ENCODE measurements at regions not wholly inside any gene's neighbourhood (a gene's known extent, or its start where the extent isn't known, plus 50 kb on each side); places are given as distances from the start of the nearest gene placed in this dataset.

DNA sequence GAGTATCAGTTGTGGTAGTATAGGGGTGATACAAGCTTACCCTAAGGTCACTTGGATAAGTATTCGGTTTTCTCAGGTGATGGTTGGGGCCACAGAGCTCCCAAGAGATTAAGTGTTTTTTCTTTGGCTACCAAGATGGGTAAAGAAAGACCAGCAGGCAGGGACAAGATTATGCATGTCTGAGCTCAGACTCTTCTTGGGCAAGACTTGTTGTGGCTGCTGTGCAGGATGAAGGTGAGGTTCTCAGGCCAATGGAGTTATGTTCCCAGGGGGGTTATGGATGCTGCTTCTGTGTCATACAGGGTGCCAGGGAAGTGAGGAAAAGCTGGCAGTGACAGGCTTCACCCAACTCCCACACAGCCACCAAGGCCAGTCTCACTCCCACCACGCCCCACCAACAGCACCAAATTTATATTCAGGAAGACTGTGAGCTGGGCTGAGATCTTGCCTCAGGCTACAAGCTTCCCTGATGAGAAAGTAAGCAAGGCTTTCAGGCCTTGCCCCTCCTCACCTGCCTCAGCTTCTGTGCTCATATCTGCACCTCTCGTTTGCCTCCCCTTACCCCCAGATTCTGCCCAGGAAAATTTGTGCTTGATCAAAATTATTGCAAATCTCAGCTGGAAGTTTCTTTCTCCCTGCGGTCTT is 511.8 kb upstream of the SLITRK1 start:
- no peak for DNase-seq

DNA sequence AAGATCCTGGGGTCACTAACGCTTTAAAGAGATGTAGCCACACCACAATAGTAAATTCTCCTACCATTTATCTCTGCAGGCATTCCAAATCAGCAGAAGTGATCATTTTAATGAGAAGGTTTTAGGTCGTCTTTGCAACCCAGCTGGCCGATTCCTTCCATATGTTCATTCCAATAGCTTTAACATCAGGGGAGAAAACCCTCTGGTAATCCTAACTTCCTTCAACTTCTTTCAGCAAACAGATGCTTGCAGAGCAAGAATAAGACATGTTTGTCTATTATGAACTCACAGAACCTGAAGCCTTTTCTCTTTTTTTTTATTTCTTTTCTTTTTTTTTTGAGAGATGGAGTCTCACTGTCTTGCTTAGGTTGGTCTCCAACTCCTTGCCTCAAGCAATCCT is 498.6 kb upstream of the SLITRK1 start:
- no peak for DNase-seq

DNA sequence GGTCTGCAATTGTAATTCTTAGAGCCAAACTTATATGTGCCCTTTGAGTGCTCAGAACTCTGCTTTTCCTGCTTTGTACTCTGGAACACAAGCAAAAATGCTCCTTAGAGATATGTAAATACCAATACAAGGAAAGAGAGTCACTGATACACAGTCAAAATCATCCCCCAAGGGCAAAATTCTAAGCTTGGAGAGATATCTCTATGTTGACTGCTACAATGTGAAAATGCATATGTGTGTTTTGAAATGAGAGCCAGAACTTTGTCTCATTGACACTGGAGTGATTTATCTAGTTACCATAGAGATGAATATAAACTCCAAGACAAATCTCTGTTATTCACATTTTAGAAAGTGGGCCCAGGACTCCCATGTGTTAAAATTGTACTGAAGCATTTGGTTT is 494.8 kb upstream of the SLITRK1 start:
- no peak for DNase-seq

DNA sequence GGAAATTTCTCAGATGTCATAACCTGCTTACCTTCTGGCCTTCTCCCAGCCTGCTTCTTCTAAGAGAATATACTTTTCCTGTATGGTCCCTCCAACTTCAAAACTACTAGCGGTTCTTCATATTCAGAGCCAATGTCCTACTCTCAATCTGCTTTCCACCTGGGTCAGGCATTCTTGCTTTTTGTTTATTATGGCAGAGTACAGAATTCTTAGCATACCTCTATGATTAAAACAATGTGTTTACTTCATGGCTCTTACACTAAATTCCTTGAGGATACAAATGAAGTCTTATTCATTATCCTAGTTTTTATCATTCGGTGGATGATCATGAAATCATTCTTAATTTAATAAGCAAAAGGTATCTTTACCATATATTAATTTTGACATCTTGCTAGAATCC is 484.2 kb upstream of the SLITRK1 start:
- DNase-seq = no peak

DNA sequence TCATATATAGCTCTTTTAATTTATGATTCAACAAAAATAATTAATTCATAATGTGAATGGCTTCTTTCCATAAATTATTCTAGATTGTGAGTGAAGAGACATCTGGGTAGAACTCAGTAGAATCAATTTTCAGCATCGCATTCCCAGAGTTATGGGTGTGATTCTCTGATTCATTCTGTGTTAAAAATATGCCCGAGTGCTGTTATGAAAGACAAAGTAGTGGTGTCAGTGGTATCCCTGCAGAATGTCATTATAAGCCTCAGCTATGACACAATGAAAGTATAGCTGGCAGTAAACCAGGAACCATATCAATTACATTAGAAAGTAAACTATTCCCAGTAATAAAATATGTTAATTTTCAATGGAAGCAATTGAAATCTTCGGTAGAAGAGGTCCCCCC is 480.5 kb upstream of the SLITRK1 start:
- no peak for DNase-seq

DNA sequence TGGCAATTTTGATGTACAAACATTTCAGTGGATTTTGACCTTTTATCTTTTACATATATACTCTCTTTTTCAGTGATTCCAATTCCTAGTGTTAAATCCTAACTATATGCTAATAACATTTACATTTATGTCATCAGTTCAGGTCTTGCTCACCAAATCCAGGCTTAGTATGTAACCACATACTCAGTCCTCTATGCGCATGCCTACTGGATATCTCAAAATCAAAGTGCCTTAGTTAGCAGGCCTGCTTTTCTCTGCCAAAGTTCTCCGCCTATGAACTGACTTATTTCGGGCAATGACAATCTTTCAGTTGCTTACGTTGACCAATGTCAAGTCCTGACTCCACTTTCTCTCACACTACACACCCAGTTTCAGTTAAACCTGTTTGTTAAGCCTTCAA is 478.5 kb upstream of the SLITRK1 start:
- DNase-seq = no peak

DNA sequence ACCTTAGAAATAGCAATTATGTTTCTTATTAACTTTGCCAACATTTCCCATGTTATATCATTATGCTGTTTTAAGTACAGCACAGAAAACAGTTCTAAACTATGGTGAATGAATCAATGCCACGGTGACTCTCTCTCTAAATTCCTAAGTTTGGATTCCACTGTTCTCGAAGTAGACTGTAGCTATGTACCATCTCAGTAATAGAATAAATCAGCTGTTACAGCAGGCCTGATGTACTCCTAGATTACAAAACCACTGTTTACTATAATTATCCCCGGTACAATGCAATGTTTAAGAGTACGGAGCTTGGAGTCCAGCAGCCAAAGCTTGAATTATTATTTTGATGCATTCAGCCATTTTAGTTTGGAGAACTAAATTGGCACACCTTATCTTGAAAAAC is 476.3 kb upstream of the SLITRK1 start:
- no peak for DNase-seq

DNA sequence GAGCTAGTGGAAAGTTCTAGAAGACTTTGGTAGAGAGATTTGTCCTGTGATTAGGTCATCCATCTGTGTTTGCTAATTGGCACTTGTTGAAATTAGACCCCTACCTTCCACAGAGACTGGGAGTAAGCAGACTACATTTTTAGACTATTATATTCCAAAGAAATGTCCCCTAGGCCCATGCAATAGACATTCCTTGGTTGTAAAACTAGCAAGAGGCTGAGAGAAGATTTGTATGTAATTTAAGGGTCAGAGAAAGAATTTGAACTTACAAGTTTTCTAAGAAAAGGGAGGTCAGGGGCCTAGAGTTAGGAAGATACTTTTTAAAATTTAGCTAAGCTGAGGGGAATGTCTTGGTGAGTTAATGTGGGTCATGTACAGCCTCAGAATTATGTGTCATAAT is 470.7 kb upstream of the SLITRK1 start:
- no peak for DNase-seq

DNA sequence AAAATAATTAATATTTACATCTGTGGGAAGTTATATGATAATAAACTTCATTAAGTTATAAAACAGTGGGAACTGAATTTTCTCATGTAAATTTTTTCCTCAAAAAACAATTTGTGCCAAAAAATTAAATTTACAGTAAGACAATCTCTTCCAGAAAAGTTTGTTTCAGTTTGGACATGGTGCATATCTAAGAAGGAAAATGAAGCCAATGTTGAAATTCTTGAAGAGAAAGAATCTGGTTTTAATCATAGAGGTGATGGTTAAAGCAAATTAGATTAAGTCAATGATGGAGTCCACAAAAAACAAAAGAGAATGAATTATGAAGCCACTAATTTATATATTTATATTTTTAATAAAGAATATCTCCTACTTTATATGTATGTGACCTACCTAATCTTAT is 457.2 kb upstream of the SLITRK1 start:
- no peak for DNase-seq

DNA sequence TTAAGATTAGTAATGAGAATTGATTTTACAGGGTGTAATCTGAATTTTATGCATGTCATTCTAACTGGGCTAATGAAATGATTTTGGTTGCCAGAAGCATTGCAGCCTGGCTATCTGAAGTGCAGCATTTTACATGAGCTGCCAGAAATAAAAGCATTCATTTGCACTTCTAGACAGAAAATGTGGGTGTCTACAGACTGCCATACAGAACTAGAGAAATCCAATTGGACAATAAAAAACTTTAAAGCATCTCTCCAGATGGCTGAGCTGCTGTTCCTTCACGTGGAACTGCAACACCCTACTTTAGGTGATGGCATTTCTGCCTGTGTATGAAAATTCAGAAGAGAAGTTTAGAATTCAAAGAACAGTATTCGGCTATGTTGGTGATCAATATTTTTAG is 450.1 kb upstream of the SLITRK1 start:
- DNase-seq = no peak

DNA sequence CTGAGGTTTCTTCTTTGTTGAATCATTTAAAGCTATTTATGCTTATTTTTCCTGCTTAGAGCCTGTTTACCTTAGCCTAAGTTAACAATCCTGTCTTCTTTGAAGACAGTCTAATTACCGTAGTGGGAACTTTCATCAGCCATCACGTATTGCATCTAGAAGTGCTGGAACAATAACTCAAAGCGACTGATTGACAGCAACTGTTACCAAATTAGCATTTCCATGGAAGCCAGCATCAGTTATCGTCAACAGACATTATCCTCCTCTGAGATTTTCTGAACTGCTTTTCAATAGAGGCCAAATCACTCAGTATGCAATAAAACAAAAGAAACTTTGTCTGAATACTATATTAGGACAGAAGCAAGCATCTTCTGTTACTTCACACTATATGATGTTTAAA is 433.3 kb upstream of the SLITRK1 start:
- DNase-seq = no peak

DNA sequence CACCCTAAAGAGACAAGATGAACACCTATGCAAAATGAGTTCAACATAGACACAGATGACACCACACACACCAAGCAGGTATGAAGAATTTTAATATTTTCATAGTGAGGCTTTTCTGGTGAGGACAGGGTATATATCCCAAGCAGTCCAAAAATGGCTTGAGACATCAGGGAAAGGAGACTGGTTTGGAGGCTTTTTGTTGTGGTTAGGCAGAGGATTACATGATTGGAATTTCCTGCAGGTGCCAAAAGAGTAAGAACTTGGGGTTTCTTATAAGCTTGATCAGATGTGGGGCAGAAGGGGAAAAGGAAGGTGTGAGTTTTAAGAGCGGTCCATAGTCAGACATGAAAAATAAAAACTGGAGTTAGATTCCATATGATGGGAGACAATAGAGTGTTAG is 420.8 kb upstream of the SLITRK1 start:
- no peak for DNase-seq

DNA sequence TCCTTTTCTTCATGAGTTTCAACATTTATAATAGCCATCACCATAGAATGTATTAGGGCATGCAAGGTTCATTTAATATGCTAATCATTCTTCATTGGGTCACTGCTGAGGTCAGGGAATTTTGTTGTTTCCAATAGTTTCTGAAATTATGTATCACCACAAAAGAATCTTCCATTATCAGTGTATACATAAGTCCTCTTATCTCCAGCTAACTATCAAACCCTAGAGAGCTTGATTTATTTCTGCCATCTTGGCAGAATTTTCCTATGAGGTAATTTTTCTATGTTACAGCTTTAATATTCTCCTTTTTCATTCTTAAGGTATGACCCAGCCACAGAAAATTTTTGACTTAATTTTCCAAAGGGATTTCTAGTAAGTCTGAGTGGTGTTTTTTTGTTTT is 415.0 kb upstream of the SLITRK1 start:
- DNase-seq = no peak

DNA sequence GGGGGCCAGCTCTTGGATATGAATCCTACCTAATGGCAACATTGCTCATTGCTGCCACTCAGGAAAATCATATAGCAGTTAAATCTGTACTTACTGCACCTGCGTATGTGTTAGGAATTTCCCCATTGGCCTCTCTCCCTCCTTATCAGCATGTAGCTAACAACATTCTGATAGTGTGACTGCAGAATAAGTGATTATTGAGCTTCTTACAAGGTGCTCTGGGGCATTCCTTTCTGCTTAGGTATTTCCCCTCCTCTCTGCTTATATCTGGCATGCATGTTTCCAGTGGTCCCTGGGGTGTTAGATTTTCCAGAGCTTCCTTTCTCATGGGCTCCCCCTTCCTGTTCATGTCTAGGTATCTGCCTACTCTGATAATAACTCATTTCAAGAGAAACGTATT is 414.1 kb upstream of the SLITRK1 start:
- no peak for DNase-seq

DNA sequence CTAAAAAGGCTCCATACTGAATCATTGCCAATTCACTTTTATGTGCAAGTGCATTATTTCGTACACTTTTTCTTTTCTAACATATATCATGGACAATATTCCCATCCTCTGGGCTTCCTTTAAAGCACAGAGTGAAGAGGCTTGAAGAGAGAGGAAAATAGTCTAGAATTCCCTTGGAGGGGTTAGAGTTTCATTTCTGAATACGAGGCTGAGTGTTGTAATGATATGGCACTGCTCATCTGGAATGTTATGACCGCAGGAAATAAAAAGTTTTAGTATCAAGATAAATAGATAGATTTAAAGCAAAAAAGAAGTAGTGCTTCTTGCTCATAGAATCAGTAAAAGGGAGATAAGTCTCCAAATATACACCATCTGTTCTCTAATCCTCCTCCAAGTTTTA is 412.3 kb upstream of the SLITRK1 start:
- DNase-seq = no peak

DNA sequence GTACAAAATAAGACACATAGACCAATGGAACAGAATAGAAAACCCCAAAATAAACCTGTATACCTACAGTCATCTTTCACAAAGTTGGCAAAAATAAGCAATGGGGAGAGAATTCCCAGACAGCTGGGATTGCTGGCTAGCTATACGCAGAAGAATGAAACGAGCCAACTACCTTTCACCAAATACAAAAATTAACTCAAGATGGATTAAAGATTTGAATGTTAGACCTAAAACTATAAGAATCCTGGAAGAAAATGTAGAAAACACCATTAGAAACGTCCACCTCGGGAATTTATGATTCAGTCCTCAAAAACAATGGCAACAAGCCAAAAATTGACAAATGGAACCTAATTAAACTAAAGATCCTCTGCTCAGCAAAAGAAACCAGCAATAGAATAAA is 408.1 kb upstream of the SLITRK1 start:
- DNase-seq = no peak

DNA sequence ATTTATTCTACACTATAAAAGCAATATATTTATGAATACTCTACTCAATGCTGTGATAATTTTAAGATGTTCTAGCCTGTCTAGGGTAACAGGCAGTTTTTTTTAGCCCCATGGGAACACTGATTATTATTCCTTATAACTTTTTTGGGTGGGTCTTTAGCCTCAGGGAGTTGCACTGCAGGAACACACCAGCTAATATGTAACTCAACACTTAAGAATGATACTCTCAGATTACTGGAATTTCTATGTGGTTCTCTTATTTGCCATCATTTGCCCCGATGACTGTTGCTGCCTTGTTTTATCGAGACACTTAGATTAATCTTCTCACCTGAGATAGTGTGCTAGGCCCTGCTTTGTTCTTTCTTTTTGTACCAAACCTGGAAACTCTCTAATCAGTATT is 396.9 kb upstream of the SLITRK1 start:
- DNase-seq = no peak

DNA sequence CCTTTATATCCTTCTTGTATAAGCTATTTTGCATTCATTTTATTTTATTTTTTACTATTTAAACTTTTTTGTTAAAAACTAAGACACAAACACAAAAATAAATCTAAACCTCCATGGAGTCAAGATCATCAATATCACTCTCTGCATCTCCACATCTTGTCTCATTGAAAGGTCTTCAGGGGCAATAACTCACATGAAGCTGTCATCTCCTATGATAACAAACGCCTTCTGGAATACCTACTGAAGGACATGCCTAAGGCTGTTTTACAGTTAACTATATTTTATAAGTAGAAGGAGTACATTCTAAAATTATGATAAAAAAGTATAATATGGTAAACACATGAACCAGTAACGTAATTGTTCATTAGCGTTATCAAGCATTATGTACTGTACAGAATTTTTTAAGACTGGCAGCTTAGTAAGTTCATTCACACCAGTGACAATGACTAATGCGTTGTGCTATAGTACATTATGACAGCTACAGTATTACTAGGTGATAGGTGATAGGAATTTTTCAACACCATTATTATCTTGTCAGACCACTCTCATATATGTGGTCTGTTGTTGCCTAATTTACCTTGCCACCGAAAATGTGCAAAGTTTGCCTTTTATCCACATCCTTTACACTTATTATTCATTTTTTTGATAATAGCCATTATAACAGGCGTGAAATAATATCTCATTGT is 390.7 kb upstream of the SLITRK1 start:
- no peak for DNase-seq

DNA sequence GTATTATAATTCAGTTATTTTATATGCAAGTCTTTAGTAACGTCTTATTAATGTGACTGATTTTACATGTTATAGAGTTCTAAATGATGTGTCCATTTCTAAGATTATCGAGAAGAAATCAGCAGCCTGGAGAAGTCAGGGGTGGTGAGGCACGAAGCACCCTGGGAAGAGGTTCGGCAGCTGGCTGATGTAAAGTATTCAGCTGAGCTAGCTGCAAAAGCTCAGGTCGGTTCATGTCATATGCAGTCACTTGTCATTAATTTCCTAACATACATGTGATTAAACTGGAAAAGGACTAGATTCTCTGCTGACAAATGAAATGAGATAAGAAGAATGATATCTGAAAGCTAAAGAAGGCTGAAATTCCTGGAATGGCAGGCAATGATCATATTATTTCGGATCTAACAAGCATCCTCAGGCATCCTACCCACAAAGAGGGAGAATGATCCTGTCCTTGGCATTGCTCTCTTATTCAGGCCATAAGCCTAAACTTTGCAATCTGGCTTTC is 383.0 kb upstream of the SLITRK1 start:
- DNase-seq = no peak

DNA sequence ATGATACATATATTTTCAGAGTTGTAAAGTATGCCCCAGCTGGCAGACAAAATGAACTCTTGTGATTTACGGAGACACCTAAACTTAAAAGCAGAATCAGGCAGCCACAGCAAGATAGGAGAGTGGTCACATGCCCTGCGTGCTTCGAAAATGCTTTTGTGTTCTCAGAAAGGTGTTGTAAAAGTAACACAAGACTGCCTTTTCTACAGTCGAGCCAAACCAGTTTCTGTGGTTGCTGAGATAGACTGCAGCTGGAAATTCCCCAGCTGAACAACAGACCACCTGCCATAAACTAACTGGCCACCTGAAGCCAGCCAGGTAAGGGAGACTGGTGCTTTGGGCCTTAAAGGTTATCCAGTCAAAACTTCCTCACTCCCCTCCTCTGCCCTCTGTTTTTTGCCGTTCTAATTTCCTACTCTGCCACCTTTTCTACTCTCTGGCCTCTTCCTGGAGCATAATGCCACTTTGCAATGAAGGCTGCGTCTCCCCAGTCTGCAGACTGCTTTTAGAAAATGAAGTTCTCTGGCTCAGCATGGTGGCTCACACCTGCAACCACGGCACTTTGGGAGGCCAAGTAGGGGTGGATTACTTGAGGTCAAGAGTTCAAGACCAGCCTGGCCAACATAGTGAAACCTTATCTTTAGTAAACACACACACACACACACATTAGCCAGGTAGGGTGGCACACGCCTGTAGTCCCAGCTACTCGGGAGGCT is 381.2 kb upstream of the SLITRK1 start:
- DNase-seq = no peak

DNA sequence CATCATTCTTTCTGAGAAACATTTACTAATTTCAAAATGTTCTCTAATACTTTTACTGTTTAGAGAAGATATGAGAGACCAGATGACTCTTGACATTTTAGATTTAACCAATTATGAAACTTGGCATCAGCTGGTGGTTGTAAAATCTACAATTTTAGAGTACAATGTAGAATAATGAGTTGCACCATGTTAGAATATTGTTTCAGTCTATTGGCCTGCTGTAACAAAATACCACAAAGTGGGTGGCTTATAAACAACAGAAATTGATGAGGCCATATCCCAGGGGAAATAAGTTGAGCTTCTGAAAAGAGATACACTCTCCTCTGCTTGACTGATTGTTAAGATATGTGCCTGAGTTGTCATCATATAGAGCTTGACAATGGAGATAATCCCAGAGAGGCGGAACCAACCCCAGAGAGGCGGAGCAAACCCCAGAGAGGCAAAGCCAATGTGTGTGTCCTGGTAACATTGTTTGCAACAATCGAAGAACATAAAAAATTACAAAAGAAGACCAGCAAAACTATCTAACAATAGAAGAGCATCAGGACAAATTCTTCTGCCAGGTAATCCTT is 373.0 kb upstream of the SLITRK1 start:
- DNase-seq = no peak

DNA sequence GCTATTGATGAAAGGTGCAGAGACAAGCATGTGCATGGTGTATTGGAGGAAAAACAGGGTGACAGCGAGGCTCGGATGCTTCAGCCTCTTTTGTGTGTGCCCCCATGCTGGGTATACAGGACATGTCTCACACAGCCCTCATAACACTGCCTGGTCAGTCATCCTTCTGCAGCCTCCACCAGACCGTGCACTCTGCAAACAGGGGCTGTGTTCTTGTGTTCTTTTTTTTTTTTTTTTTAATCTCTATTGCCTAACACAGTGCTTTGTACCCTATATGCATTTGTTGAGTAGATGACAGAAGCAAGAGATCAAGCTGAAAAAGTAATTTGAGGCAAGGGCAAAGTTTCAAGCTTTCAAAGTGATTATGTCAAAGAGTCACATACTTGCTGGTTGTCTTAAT is 367.2 kb upstream of the SLITRK1 start:
- DNase-seq = no peak

DNA sequence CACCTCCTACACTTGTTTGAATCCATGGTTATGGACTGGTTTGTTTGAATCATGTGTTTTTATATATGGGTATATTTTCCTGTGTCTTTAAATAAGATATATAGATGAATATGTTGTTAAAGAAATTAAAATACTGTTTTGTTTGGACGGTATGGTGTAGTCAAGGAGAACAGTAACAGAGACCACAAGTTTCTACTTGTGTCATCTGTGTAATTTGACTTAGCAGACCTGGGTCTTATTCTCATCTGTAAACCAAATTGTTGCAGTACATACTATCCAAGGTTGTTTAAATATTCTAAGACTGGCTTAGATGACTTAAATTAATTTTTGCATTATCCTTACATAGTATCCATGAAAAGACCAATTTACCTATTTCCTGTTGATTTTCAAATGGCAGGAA is 361.1 kb upstream of the SLITRK1 start:
- no peak for DNase-seq

DNA sequence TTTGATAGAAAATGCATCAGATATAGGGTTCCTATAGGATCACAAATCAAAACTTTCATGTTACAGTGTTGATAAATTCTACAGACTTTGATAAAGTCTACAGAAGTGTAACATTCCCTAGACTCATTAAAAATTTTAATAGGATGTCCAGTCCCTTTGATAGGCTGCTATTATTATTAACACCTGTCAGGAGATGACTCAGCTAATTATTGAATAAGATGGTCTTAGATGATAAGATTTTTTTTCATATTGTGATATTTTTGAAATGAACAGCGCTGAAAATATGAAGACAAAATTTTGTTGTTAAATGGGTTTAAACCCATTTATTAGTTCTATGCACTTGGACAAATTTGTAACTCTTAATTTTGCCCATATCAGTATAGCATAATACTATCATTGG is 356.8 kb upstream of the SLITRK1 start:
- DNase-seq = no peak

Measured in activated CD4-positive, alpha-beta T cell treated with anti-CD3 and anti-CD28 coated beads, Interleukin-2, amount 50 U/mL, for 1 hour (primary cell).